Body of pancreas (tissue), 4 donors: ENCODE measurements at regions not wholly inside any gene's neighbourhood (a gene's known extent, or its start where the extent isn't known, plus 50 kb on each side); places are given as distances from the start of the nearest gene placed in this dataset.

Experiments used
- POLR2A ChIP-seq, 3 donors: fragments of 450-650 bp; IDR thresholded peaks; one replicate each; pipeline ENCODE4 v1.6.1; 2016; ENCODE audit warnings: antibody characterized with exemption in 3 of 3, mild to moderate bottlenecking in 2 of 3
- TF ChIP-seq, protein P1 (sequence below), 7 experiments: fragments of 450-650 bp in 4 of 7; fragments of 200-600 bp in 3 of 7; sonication (generic) in 3 of 7; IDR thresholded peaks; one replicate each; pipeline ENCODE4 v1.5.1; 2016 to 2019; ENCODE audit warnings: antibody characterized with exemption in 7 of 7

DNA sequence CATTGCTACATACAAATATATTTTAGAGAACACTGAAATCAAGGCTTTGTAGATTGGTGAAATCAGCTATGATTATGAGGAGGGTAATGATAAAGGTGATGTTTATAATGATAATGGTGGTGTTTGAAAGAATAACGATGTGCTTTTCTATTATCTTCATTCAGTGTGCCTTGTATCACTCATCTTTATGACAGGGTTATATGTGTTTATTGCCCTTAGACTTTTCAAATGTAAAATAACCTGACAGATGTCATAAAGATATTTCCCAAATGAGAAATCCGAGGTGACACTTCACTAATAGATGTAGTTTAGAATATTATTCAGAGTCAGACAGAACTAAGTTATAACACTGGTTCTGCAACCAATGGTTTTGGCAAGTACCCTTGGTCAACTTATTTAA, 323.0 kb upstream of the SPANXN4 start:
- TF ChIP-seq, protein P1, sequence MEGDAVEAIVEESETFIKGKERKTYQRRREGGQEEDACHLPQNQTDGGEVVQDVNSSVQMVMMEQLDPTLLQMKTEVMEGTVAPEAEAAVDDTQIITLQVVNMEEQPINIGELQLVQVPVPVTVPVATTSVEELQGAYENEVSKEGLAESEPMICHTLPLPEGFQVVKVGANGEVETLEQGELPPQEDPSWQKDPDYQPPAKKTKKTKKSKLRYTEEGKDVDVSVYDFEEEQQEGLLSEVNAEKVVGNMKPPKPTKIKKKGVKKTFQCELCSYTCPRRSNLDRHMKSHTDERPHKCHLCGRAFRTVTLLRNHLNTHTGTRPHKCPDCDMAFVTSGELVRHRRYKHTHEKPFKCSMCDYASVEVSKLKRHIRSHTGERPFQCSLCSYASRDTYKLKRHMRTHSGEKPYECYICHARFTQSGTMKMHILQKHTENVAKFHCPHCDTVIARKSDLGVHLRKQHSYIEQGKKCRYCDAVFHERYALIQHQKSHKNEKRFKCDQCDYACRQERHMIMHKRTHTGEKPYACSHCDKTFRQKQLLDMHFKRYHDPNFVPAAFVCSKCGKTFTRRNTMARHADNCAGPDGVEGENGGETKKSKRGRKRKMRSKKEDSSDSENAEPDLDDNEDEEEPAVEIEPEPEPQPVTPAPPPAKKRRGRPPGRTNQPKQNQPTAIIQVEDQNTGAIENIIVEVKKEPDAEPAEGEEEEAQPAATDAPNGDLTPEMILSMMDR (IDR thresholded peaks at IDR 0.05): no peak
- TF ChIP-seq POLR2A (IDR thresholded peaks at IDR 0.05): no peak
